ENCODE measurements at regions not wholly inside any gene's neighbourhood (a gene's known extent, or its start where the extent isn't known, plus 50 kb on each side); places are given as distances from the start of the nearest gene placed in this dataset.

- no peaks in the 10 kb centered on the region for H3K4me1 Mint-ChIP-seq (ENCODE audit: insufficient read depth, unreplicated experiment)
- intact Hi-C loops (cut with micrococcal nuclease) = no loop called here
- no peaks in the 10 kb centered on the region for H3K36me3 Mint-ChIP-seq (ENCODE audit: insufficient read depth, unreplicated experiment)
- peaks cover 2% of the 10 kb centered on the region for H3K27me3 Mint-ChIP-seq (ENCODE audit: insufficient read depth, unreplicated experiment)
- H3K4me3 Mint-ChIP-seq (ENCODE audit: unreplicated experiment) = no peak overlapping the region
- TF ChIP-seq, protein P1, sequence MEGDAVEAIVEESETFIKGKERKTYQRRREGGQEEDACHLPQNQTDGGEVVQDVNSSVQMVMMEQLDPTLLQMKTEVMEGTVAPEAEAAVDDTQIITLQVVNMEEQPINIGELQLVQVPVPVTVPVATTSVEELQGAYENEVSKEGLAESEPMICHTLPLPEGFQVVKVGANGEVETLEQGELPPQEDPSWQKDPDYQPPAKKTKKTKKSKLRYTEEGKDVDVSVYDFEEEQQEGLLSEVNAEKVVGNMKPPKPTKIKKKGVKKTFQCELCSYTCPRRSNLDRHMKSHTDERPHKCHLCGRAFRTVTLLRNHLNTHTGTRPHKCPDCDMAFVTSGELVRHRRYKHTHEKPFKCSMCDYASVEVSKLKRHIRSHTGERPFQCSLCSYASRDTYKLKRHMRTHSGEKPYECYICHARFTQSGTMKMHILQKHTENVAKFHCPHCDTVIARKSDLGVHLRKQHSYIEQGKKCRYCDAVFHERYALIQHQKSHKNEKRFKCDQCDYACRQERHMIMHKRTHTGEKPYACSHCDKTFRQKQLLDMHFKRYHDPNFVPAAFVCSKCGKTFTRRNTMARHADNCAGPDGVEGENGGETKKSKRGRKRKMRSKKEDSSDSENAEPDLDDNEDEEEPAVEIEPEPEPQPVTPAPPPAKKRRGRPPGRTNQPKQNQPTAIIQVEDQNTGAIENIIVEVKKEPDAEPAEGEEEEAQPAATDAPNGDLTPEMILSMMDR (IDR thresholded peaks at IDR 0.05; ENCODE audit: unreplicated experiment) = no peak
- CTCF ChIA-PET = interaction anchor here (0.6 to 2.3 kb wide), 4 partner anchors 15 to 122 kb away, joined by 3 to 5 read pairs (median 4); no protein-coding TSS in a partner anchor
- no peaks in the 10 kb centered on the region for H3K9me3 Mint-ChIP-seq (ENCODE audit: unreplicated experiment)
- H3K27ac Mint-ChIP-seq (ENCODE audit: low read depth, unreplicated experiment) = no peak overlapping the region
- POLR2A ChIA-PET = interaction anchor here (0.9 kb wide), 1 partner anchor 9 kb away, joined by 3 read pairs; no protein-coding TSS in a partner anchor
- BruUV-seq (replicated peaks) = no TSS peak
- no peak for DNase-seq (ENCODE audit: unreplicated experiment)
These were observed 54.1 kb upstream of the SPATA13 start for GRCh38 chr13:24106429-24106828.

GRCh38 chr13:24107955-24108614 is 52.4 kb upstream of the SPATA13 start:
- TF ChIP-seq, protein P1 (IDR thresholded peaks at IDR 0.05; ENCODE audit: unreplicated experiment) = no peak
- intact Hi-C loops (cut with micrococcal nuclease) = no loop called here
- Mint-ChIP-seq H3K9me3 (ENCODE audit: unreplicated experiment) (no peaks in the 10 kb centered on the region), H3K4me1 (ENCODE audit: insufficient read depth, unreplicated experiment) (no peaks in the 10 kb centered on the region), H3K27me3 (ENCODE audit: insufficient read depth, unreplicated experiment) (no peaks in the 10 kb centered on the region), H3K36me3 (ENCODE audit: insufficient read depth, unreplicated experiment) (no peaks in the 10 kb centered on the region), H3K4me3 (ENCODE audit: unreplicated experiment) (no peak overlapping the region), H3K27ac (ENCODE audit: low read depth, unreplicated experiment) (no peak overlapping the region)
- CTCF ChIA-PET = no interaction called here
- BruUV-seq (replicated peaks) = no TSS peak
- POLR2A ChIA-PET = no interaction called here
- no peak for DNase-seq (ENCODE audit: unreplicated experiment)

- Mint-ChIP-seq H3K27ac (ENCODE audit: low read depth, unreplicated experiment) (no peak overlapping the region), H3K4me3 (ENCODE audit: unreplicated experiment) (no peak overlapping the region), H3K9me3 (ENCODE audit: unreplicated experiment) (no peaks in the 10 kb centered on the region), H3K36me3 (ENCODE audit: insufficient read depth, unreplicated experiment) (no peaks in the 10 kb centered on the region), H3K4me1 (ENCODE audit: insufficient read depth, unreplicated experiment) (no peaks in the 10 kb centered on the region), H3K27me3 (ENCODE audit: insufficient read depth, unreplicated experiment) (no peaks in the 10 kb centered on the region)
- ChIA-PET CTCF (interaction anchor here (0.6 kb wide), 1 partner anchor 50 kb away, joined by 5 read pairs; no protein-coding TSS in a partner anchor), POLR2A (no interaction called here)
- no peak for DNase-seq (ENCODE audit: unreplicated experiment)
- intact Hi-C loops (cut with micrococcal nuclease) = no loop called here
- no TSS peak for BruUV-seq (replicated peaks)
- TF ChIP-seq, protein P1 (IDR thresholded peaks at IDR 0.05; ENCODE audit: unreplicated experiment) = no peak
These were observed 51.9 kb upstream of the SPATA13 start for GRCh38 chr13:24108615-24108965.

DNA sequence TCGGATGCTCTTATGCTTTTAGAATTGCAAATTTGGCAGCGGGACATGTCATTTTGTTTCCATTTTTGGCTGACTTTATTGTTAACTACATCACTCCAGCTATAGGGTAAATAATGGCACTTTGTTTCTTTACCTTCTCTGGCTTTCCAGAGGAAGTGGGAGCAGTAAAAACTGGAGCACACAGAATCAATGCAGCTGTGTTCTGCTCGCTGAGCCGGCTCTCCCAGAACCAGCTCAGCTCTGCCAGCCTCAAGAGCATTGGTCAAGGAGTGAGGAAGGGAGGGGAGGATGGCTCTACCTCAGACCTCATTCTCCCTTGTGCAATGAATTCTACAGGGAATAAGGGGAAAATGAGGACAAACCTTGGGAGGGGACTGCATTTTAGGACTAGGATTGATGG is 50.5 kb upstream of the SPATA13 start:
- TF ChIP-seq, protein P1 (IDR thresholded peaks at IDR 0.05; ENCODE audit: unreplicated experiment) = no peak
- BruUV-seq (replicated peaks) = no TSS peak
- no peaks in the 10 kb centered on the region for H3K9me3 Mint-ChIP-seq (ENCODE audit: unreplicated experiment)
- H3K36me3 Mint-ChIP-seq (ENCODE audit: insufficient read depth, unreplicated experiment) = no peaks in the 10 kb centered on the region
- no peak overlapping the region for H3K27ac Mint-ChIP-seq (ENCODE audit: low read depth, unreplicated experiment)
- H3K4me1 Mint-ChIP-seq (ENCODE audit: insufficient read depth, unreplicated experiment) = no peaks in the 10 kb centered on the region
- H3K27me3 Mint-ChIP-seq (ENCODE audit: insufficient read depth, unreplicated experiment) = no peaks in the 10 kb centered on the region
- intact Hi-C loops (cut with micrococcal nuclease) = no loop called here
- ChIA-PET POLR2A (interaction anchor here (0.5 kb wide), 1 partner anchor 24 kb away, joined by 3 read pairs; no protein-coding TSS in a partner anchor), CTCF (no interaction called here)
- DNase-seq (ENCODE audit: unreplicated experiment) = no peak
- no peak overlapping the region for H3K4me3 Mint-ChIP-seq (ENCODE audit: unreplicated experiment)

All from MCF 10A (cell line).